HepG2 (cell line): ENCODE measurements at regions not wholly inside any gene's neighbourhood (a gene's known extent, or its start where the extent isn't known, plus 50 kb on each side); places are given as distances from the start of the nearest gene placed in this dataset.

Source experiments
- ATAC-seq: fragments of 200-7000 bp; cut with Tn5 transposase; 3 replicates; pipeline ENCODE4 v1.9.1; 2020; ENCODE audit warnings: mild to moderate bottlenecking, moderate library complexity
- BruUV-seq: library from RNA; stranded (reverse); fragments of 400-500 nt; replicated peaks from 2 replicates; lab custom pipeline; 2021; lab: Mats Ljungman, UMichigan
- CTCF ChIA-PET: fragments of 300-600 bp; formaldehyde crosslinking; extraction: SDS; loops from one replicate; lab custom pipeline; 2021; ENCODE audit warnings: low total read pairs, inconsistent platforms, low intra/inter-chr PET ratio; lab: Yijun Ruan, JAX
- POLR2A ChIA-PET: fragments of 350-600 bp; sonication (Branson Sonifier 250); formaldehyde crosslinking; loops from one replicate; lab custom pipeline; 2020; ENCODE audit warnings: antibody characterized with exemption, inconsistent platforms; lab: Yijun Ruan, JAX
- DNase-seq: peaks from one replicate; pipeline ENCODE4 v3.0.0-alpha.2; 2015; ENCODE audit warnings: low spot score
- FAIRE-seq: peaks from 3 replicates; lab custom pipeline; 2011; peaks lifted over from hg19 to GRCh38; lab: Jason Lieb, UNC
- H2AFZ ChIP-seq: one replicate; pipeline ENCODE4 v1.6.1; 2011; ENCODE audit warnings: low read length, inconsistent platforms
- H3K27ac ChIP-seq: fragments of 300-600 bp; 3 replicates; pipeline ENCODE4 v1.8.0; 2011; ENCODE audit warnings: mixed run types, mild to moderate bottlenecking, mixed read lengths, low read length, inconsistent platforms; ENCODE audit not compliant: insufficient read depth; ENCODE audit errors: extremely low read length
- H3K27me3 ChIP-seq, 2 experiments: fragments of 200-600 bp in 1 of 2; 2 replicates in 1 of 2; 3 replicates in 1 of 2; pipeline versions ENCODE4 v1.6.0 to v1.8.0; 2011; ENCODE audit warnings: low read length in 2 of 2, mild to moderate bottlenecking in 2 of 2, moderate library complexity in 2 of 2, inconsistent platforms in 1 of 2; ENCODE audit not compliant: insufficient read depth in 2 of 2, control insufficient read depth in 1 of 2
- H3K36me3 ChIP-seq, 2 experiments: fragments of 200-600 bp in 1 of 2; replicated peaks in 1 of 2; 2 replicates in 1 of 2; 3 replicates in 1 of 2; pipeline versions ENCODE4 v1.5.1 to v1.8.0; 2011; ENCODE audit warnings: low read length in 2 of 2, inconsistent platforms in 1 of 2; ENCODE audit not compliant: insufficient read depth in 2 of 2, control insufficient read depth in 1 of 2
- H3K4me1 ChIP-seq: 2 replicates; pipeline ENCODE4 v1.5.1; 2012; ENCODE audit warnings: low read length, inconsistent platforms; ENCODE audit not compliant: insufficient read depth
- H3K4me2 ChIP-seq: 2 replicates; pipeline ENCODE4 v1.6.0; 2011; ENCODE audit warnings: low read depth, low read length, inconsistent platforms
- H3K4me3 ChIP-seq, 3 experiments: fragments of 200-600 bp in 1 of 3; sonication (generic), shearing (Covaris generic) in 1 of 3; replicated peaks in 1 of 3; 2 replicates each; pipeline ENCODE4 v1.5.1; 2011 to 2016; ENCODE audit warnings: low read length in 3 of 3, inconsistent platforms in 2 of 3, low read depth in 2 of 3, mild to moderate bottlenecking in 2 of 3, control low read depth in 1 of 3, mixed read lengths in 1 of 3; ENCODE audit not compliant: insufficient read depth in 1 of 3
- H3K79me2 ChIP-seq: one replicate; pipeline ENCODE4 v1.6.1; 2011; ENCODE audit warnings: low read length, inconsistent platforms; ENCODE audit not compliant: insufficient read depth
- H3K9ac ChIP-seq: 2 replicates; pipeline ENCODE4 v1.6.0; 2011; ENCODE audit warnings: mild to moderate bottlenecking, low read depth, low read length, inconsistent platforms; ENCODE audit not compliant: insufficient read depth
- H3K9me3 ChIP-seq: 2 replicates; pipeline ENCODE4 v1.5.1; 2012; ENCODE audit warnings: mild to moderate bottlenecking, low read length
- H4K20me1 ChIP-seq: 2 replicates; pipeline ENCODE4 v1.6.0; 2011; ENCODE audit warnings: inconsistent platforms, mild to moderate bottlenecking, low read length, moderate library complexity; ENCODE audit not compliant: insufficient read depth
- CBX2 ChIP-seq, 2 experiments: fragments of 200-600 bp in 1 of 2; sonication (generic); formaldehyde crosslinking in 1 of 2; IDR thresholded peaks; 2 replicates each; pipeline versions ENCODE4 v1.7.0 to v1.8.1; 2018 to 2022; ENCODE audit warnings: low read depth in 2 of 2, low read length in 1 of 2, mild to moderate bottlenecking in 1 of 2, missing genetic modification reagents in 1 of 2
- CEBPZ ChIP-seq: IDR thresholded peaks from 2 replicates; pipeline ENCODE4 v1.6.1; 2012; ENCODE audit warnings: low read length, improper control_type of control experiment
- HCFC1 ChIP-seq: fragments of 150-350 bp; IDR thresholded peaks from 2 replicates; pipeline ENCODE4 v1.6.1; 2014; ENCODE audit warnings: low read depth, low read length
- HNRNPH1 ChIP-seq: fragments of 200-400 bp; formaldehyde crosslinking; optimal IDR thresholded peaks from 2 replicates; pipeline ENCODE3; 2017; ENCODE audit warnings: mild to moderate bottlenecking, low read depth, low read length
- PAXIP1 ChIP-seq: sonication (generic); formaldehyde crosslinking; conservative IDR thresholded peaks from 2 replicates; pipeline ENCODE4 v1.4.0; 2020; ENCODE audit warnings: mild to moderate bottlenecking, missing genetic modification reagents, moderate library complexity
- SIN3B ChIP-seq: fragments of 150-350 bp; IDR thresholded peaks from 2 replicates; pipeline ENCODE4 v1.6.1; 2014; ENCODE audit warnings: low read length
- SKI ChIP-seq: fragments of 450-650 bp; IDR thresholded peaks from one replicate; pipeline ENCODE4 v1.6.1; 2018; ENCODE audit warnings: mild to moderate bottlenecking; ENCODE audit not compliant: partially characterized antibody
- TAF15 ChIP-seq: fragments of 200-400 bp; formaldehyde crosslinking; IDR thresholded peaks from one replicate; pipeline ENCODE4 v1.6.1; 2018; ENCODE audit warnings: mild to moderate bottlenecking, low read depth, low read length; ENCODE audit not compliant: poor library complexity, severe bottlenecking
- THYN1 ChIP-seq: sonication (generic); formaldehyde crosslinking; IDR thresholded peaks from 2 replicates; pipeline ENCODE4 v1.8.1; 2023; ENCODE audit warnings: low read depth, mild to moderate bottlenecking, moderate library complexity, missing genetic modification reagents, borderline replicate concordance
- ZFP36L2 ChIP-seq: sonication (generic); formaldehyde crosslinking; IDR thresholded peaks from 2 replicates; pipeline ENCODE4 v1.4.0; 2020; ENCODE audit warnings: missing genetic modification reagents
- ZNF20 ChIP-seq: sonication (generic); formaldehyde crosslinking; IDR thresholded peaks from 2 replicates; pipeline ENCODE4 v1.4.0; 2020; ENCODE audit warnings: mild to moderate bottlenecking, moderate library complexity, missing genetic modification reagents
- ZNF224 ChIP-seq: sonication (generic); formaldehyde crosslinking; IDR thresholded peaks from 2 replicates; pipeline ENCODE4 v1.5.0; 2020; ENCODE audit warnings: mild to moderate bottlenecking, missing genetic modification reagents
- ZNF431 ChIP-seq: sonication (generic); formaldehyde crosslinking; IDR thresholded peaks from 2 replicates; pipeline ENCODE4 v1.9.0; 2022; ENCODE audit warnings: missing genetic modification reagents, low read depth, mild to moderate bottlenecking, borderline replicate concordance
- ZNF552 ChIP-seq: sonication (generic); formaldehyde crosslinking; IDR thresholded peaks from 2 replicates; pipeline ENCODE4 v1.9.0; 2022; ENCODE audit warnings: missing genetic modification reagents, mild to moderate bottlenecking, borderline replicate concordance
- ZNF740 ChIP-seq: sonication (generic); formaldehyde crosslinking; IDR thresholded peaks from 2 replicates; pipeline ENCODE4 v1.4.0; 2020; ENCODE audit warnings: missing genetic modification reagents
- WGBS: methylation state at CpG from one replicate; pipeline ENCODE4 v1.1.6; 2017; ENCODE audit warnings: low lambda C conversion rate; 5-methylcytosine and 5-hydroxymethylcytosine counted together
- in situ Hi-C: cut with HindIII; loops from 2 replicates; pipeline ENCODE4 v1.10.0; 2017; ENCODE audit warnings: low pct_unique_long_range_greater_than_20kb; ENCODE audit not compliant: extremely low pct_ligation_motif_present
- intact Hi-C: fragments of 100-400 bp; cut with micrococcal nuclease; formaldehyde crosslinking; loops from one replicate; pipeline ENCODE4 v1.10.0; 2022; ENCODE audit not compliant: unreplicated experiment
- TF ChIP-seq, protein P1 (sequence below): sonication (generic); formaldehyde crosslinking; IDR thresholded peaks from 2 replicates; pipeline ENCODE4 v1.4.0; 2020; ENCODE audit warnings: mild to moderate bottlenecking, missing genetic modification reagents

DNA sequence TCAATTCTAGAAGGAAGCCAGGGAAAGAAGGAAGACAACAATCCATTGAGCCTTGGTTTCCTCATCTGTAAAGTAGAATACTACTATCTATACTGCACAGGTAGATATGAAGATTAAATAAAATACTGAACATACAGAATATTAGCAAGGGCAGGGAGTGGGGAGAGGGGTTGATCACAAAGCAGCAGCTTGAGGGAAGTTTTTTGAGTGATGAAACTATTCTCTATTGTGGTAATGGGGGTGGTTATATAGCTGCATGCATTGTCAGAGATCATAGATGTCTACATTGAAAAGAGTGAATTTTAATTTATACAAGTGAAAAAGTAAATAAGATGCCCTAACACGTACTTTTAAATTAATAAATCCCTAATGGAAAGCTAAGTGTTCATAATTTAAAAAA is 242.6 kb upstream of the LRTM1 start:
- Histone ChIP-seq H4K20me1 (no peaks in the 10 kb centered on the region), H2AFZ (no peak overlapping the region), H3K4me1 (no peaks in the 10 kb centered on the region), H3K36me3 (no peaks in the 10 kb centered on the region), H3K9me3 (no peaks in the 10 kb centered on the region), H3K79me2 (no peaks in the 10 kb centered on the region), H3K9ac (no peak overlapping the region), H3K4me2 (no peak overlapping the region), H3K27ac (no peak overlapping the region), H3K27me3 (no peaks in the 10 kb centered on the region), H3K4me3 (no peak overlapping the region)
- FAIRE-seq, result no peak
- POLR2A ChIA-PET, result no interaction called here
- 0% methylated on average over 1 of the region's 1 CpG for WGBS
- BruUV-seq, result no TSS peak
- ATAC-seq, result no peak
- TF ChIP-seq ZNF224 (CRISPR knock-in tag), result no peak
- no peak for TF ChIP-seq ZNF20 (CRISPR knock-in tag)
- TF ChIP-seq HCFC1, result no peak
- TF ChIP-seq, protein P1, sequence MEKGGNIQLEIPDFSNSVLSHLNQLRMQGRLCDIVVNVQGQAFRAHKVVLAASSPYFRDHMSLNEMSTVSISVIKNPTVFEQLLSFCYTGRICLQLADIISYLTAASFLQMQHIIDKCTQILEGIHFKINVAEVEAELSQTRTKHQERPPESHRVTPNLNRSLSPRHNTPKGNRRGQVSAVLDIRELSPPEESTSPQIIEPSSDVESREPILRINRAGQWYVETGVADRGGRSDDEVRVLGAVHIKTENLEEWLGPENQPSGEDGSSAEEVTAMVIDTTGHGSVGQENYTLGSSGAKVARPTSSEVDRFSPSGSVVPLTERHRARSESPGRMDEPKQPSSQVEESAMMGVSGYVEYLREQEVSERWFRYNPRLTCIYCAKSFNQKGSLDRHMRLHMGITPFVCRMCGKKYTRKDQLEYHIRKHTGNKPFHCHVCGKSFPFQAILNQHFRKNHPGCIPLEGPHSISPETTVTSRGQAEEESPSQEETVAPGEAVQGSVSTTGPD (CRISPR knock-in tag), result no peak
- no peak for TF ChIP-seq CEBPZ
- no peak for TF ChIP-seq TAF15
- TF ChIP-seq SIN3B, result no peak
- no peak for TF ChIP-seq ZNF431 (CRISPR knock-in tag)
- TF ChIP-seq THYN1 (CRISPR knock-in tag), result no peak
- TF ChIP-seq HNRNPH1, result no peak
- no peak for TF ChIP-seq ZNF740
- TF ChIP-seq ZFP36L2 (CRISPR knock-in tag), result no peak
- TF ChIP-seq PAXIP1, result no peak
- no peak for TF ChIP-seq CBX2 (IDR thresholded peaks at IDR 0.05; ENCODE audit: low read depth, low read length)
- no peak for TF ChIP-seq CBX2 (CRISPR knock-in tag; IDR thresholded peaks at IDR 0.05; ENCODE audit: low read depth)
- no peak for TF ChIP-seq SKI
- TF ChIP-seq ZNF552, result no peak
- no peak for DNase-seq
- CTCF ChIA-PET, result no interaction called here
- in situ Hi-C loops, result loop anchor here (10.0 kb wide), 1 partner anchor 316 kb away; no protein-coding TSS in a partner anchor
- intact Hi-C loops, result no loop called here
